ENCODE measurements at regions not wholly inside any gene's neighbourhood (a gene's known extent, or its start where the extent isn't known, plus 50 kb on each side); places are given as distances from the start of the nearest gene placed in this dataset.

DNA sequence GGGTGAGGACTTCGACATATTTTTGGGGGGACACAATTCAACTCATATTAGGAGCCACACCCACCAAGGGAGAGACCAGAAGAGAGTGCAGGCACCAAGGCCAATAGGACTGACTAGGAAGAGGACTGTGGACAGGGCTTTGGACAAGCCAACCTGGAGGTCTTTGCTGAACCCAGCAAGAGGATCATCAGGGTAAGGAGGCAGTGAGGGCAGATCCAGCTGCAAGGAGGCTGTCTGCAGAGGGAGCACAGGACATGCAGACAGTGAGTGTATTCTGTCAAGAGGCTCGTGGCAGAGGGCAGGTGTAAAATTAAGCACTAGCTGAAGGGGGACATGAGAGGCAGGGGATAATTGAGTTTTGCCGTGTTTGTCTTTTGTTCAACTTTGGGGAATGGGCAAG, 83.4 kb upstream of the MGMT start:
- Histone ChIP-seq H3K9me1 (ENCODE audit: control insufficient read depth, insufficient read depth, low read length) (no peaks in the 10 kb centered on the region), H3K4me2 (ENCODE audit: insufficient read depth, low read length) (no peak overlapping the region), H2AFZ (ENCODE audit: low read depth, low read length) (no peak overlapping the region), H3K36me3 (ENCODE audit: control insufficient read depth, insufficient read depth, low read length) (no peaks in the 10 kb centered on the region), H3K9me3 (replicated peaks; ENCODE audit: control insufficient read depth, insufficient read depth, low read depth, low read length) (no peaks in the 10 kb centered on the region), H3K4me3 (no peak overlapping the region), H3K27ac (ENCODE audit: extremely low read depth, low read depth, low read length) (no peak overlapping the region), H3K79me2 (ENCODE audit: control insufficient read depth, insufficient read depth, low read length) (no peaks in the 10 kb centered on the region), H3K4me1 (replicated peaks in 1 of 2; ENCODE audit: control insufficient read depth in 2 of 2, insufficient read depth in 2 of 2, low read length in 2 of 2) (no peaks in the 10 kb centered on the region), H3K27me3 (ENCODE audit: control insufficient read depth in 2 of 2, insufficient read depth in 2 of 2, low read length in 2 of 2) (no peaks in the 10 kb centered on the region), H3K9ac (ENCODE audit: insufficient read depth in 1 of 2, low read depth in 2 of 2, low read length in 2 of 2) (no peak overlapping the region), H4K20me1 (replicated peaks; ENCODE audit: control insufficient read depth, insufficient read depth, low read length) (no peaks in the 10 kb centered on the region)
- BruUV-seq (replicated peaks), result no TSS peak
- FAIRE-seq (no peak), DNase-seq (ENCODE audit: extremely low read depth in 1 of 4, low spot score in 3 of 4) (no peak), ATAC-seq (no peak)
- ChIA-PET CTCF (ENCODE audit: low intra/inter-chr PET ratio) (no interaction called here), POLR2A (no interaction called here)
- in situ Hi-C loops (cut with MboI) (no loop called here), intact Hi-C loops (cut with micrococcal nuclease) (no loop called here)
- TF ChIP-seq HMG20A (CRISPR knock-in tag; conservative IDR thresholded peaks at IDR 0.05), result no peak
- no peak for TF ChIP-seq SPI1 (IDR thresholded peaks at IDR 0.05; ENCODE audit: borderline replicate concordance, low read depth, low read length)
- no peak for TF ChIP-seq ZNF140 (CRISPR knock-in tag; IDR thresholded peaks at IDR 0.05)
- 0% methylated on average over 3 of the region's 3 CpGs for WGBS (ENCODE audit: insufficient coverage, low coverage, missing lambda C conversion rate)

DNA sequence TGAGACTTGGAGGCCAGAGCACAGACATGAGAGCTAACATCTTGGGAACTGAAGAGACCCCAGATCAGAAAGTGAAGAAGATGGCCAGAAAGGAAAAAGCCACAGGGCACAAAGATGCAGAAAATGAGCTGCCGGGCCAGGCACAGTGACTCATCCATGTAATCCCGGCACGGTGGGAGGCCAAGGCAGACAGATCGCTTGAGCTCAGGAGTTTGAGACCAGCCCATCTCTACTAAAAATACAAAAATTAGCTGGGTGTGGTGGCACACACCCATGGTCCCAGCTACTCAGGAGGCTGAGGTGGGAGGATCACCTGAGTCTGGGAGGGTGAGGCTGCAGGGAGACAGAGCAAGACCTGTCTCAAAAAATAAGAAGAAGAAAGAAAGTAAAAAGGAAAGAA, 81.4 kb upstream of the MGMT start:
- TF ChIP-seq POLR2G (IDR thresholded peaks at IDR 0.05; ENCODE audit: low read depth, low read length) (no peak), KLF16 (IDR thresholded peaks at IDR 0.05) (no peak), HNRNPUL1 (IDR thresholded peaks at IDR 0.05; ENCODE audit: low read length) (no peak), TCF7L2 (IDR thresholded peaks at IDR 0.05; ENCODE audit: low read depth, low read length) (no peak), RUNX1 (IDR thresholded peaks at IDR 0.05; ENCODE audit: low read depth) (no peak), ILF3 (IDR thresholded peaks at IDR 0.05; ENCODE audit: borderline replicate concordance) (no peak), NEUROD1 (IDR thresholded peaks at IDR 0.05; ENCODE audit: borderline replicate concordance, low read depth, low read length, partially characterized antibody) (no peak), SLC30A9 (CRISPR knock-in tag; IDR thresholded peaks at IDR 0.05) (no peak), ZNF165 (CRISPR knock-in tag; IDR thresholded peaks at IDR 0.05; ENCODE audit: borderline replicate concordance) (no peak), ARNT (IDR thresholded peaks at IDR 0.05) (no peak)
- 0% methylated on average over 3 of the region's 4 CpGs for WGBS (ENCODE audit: insufficient coverage, low coverage, missing lambda C conversion rate)
- DNase-seq (ENCODE audit: extremely low read depth in 1 of 4, low spot score in 3 of 4) (no peak), ATAC-seq (no peak), FAIRE-seq (no peak)
- H3K4me3 ChIP-seq, result no peak overlapping the region
- H3K9ac ChIP-seq (ENCODE audit: insufficient read depth in 1 of 2, low read depth in 2 of 2, low read length in 2 of 2), result no peak overlapping the region
- BruUV-seq (replicated peaks), result no TSS peak
- no peak overlapping the region for H3K27ac ChIP-seq (ENCODE audit: extremely low read depth, low read depth, low read length)
- H3K9me3 ChIP-seq (replicated peaks; ENCODE audit: control insufficient read depth, insufficient read depth, low read depth, low read length), result no peaks in the 10 kb centered on the region
- H3K36me3 ChIP-seq (ENCODE audit: control insufficient read depth, insufficient read depth, low read length), result no peaks in the 10 kb centered on the region
- intact Hi-C loops (cut with micrococcal nuclease), result no loop called here
- no peak overlapping the region for H2AFZ ChIP-seq (ENCODE audit: low read depth, low read length)
- no peaks in the 10 kb centered on the region for H3K4me1 ChIP-seq (replicated peaks in 1 of 2; ENCODE audit: control insufficient read depth in 2 of 2, insufficient read depth in 2 of 2, low read length in 2 of 2)
- no peak overlapping the region for H3K4me2 ChIP-seq (ENCODE audit: insufficient read depth, low read length)
- no peaks in the 10 kb centered on the region for H3K9me1 ChIP-seq (ENCODE audit: control insufficient read depth, insufficient read depth, low read length)
- in situ Hi-C loops (cut with MboI), result no loop called here
- no peaks in the 10 kb centered on the region for H4K20me1 ChIP-seq (replicated peaks; ENCODE audit: control insufficient read depth, insufficient read depth, low read length)
- no peaks in the 10 kb centered on the region for H3K79me2 ChIP-seq (ENCODE audit: control insufficient read depth, insufficient read depth, low read length)
- ChIA-PET POLR2A (interaction anchor here (0.6 kb wide), 1 partner anchor 24 kb away, joined by 3 read pairs; no protein-coding TSS in a partner anchor), CTCF (ENCODE audit: low intra/inter-chr PET ratio) (no interaction called here)
- no peaks in the 10 kb centered on the region for H3K27me3 ChIP-seq (ENCODE audit: control insufficient read depth in 2 of 2, insufficient read depth in 2 of 2, low read length in 2 of 2)

Data from K562 (cell line).